ENCODE measurements at regions not wholly inside any gene's neighbourhood (a gene's known extent, or its start where the extent isn't known, plus 50 kb on each side); places are given as distances from the start of the nearest gene placed in this dataset.
A peak's percentile ranks its signal among the peaks of the same experiment; 100 is the strongest.

GRCh38 chr20:4568361-4568959, 117.8 kb upstream of the PRNP start:
- peaks cover 0 to 9% (median 5%) of the 10 kb centered on the region in 7 donors for H3K9me3 Mint-ChIP-seq
- ATAC-seq (ENCODE audit: low read depth in 2 of 2) (no peak), DNase-seq (no peak)
- no peaks in the 10 kb centered on the region for H3K4me1 Mint-ChIP-seq
- no peak overlapping the region for H3K4me3 Mint-ChIP-seq
- H3K36me3 Mint-ChIP-seq, result peaks cover 5 to 15% of the 10 kb centered on the region in 2 donors
- H3K27ac Mint-ChIP-seq, result no peak overlapping the region
- peaks cover 40 to 51% (median 43%) of the 10 kb centered on the region in 3 donors for H3K27me3 Mint-ChIP-seq

DNA sequence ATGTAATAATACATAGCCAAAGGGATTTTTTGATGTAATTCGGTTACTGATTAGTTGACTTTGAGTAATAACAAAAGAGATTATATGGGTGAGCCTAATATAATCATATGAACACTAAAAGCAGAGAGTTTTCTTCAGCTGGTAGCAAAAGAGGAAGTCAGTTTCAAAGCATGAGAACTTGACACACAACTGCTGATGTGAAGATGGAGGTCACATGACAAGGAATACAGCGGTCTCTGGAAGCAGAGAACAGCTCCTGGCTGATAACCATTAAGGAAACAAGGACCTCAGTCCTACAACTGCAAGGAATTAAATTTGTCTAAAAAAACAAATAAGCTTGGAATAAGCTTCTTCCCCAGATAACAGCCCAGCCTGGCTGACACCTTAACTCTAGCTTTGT, 119.1 kb upstream of the PRNP start:
- peaks cover 5 to 15% of the 10 kb centered on the region in 2 donors for H3K36me3 Mint-ChIP-seq
- no peaks in the 10 kb centered on the region for H3K4me1 Mint-ChIP-seq
- H3K4me3 Mint-ChIP-seq, result no peak overlapping the region
- H3K27me3 Mint-ChIP-seq, result peaks cover 35 to 50% (median 35%) of the 10 kb centered on the region in 3 donors
- peaks cover 0 to 10% (median 5%) of the 10 kb centered on the region in 7 donors for H3K9me3 Mint-ChIP-seq
- no peak overlapping the region for H3K27ac Mint-ChIP-seq
- DNase-seq (no peak), ATAC-seq (ENCODE audit: low read depth in 2 of 2) (no peak)

- no peak overlapping the region for H3K4me3 Mint-ChIP-seq
- H3K27ac Mint-ChIP-seq, result no peak overlapping the region
- peaks cover 0 to 10% (median 5%) of the 10 kb centered on the region in 7 donors for H3K9me3 Mint-ChIP-seq
- ATAC-seq (ENCODE audit: low read depth in 2 of 2), result no peak
- H3K4me1 Mint-ChIP-seq, result no peaks in the 10 kb centered on the region
- peaks cover 43 to 49% (median 45%) of the 10 kb centered on the region in 3 donors for H3K27me3 Mint-ChIP-seq
- H3K36me3 Mint-ChIP-seq, result peaks cover 0 to 15% of the 10 kb centered on the region in 2 donors
- DNase-seq, result no peak
These were observed 122.7 kb upstream of the PRNP start for GRCh38 chr20:4563534-4563933.

DNA sequence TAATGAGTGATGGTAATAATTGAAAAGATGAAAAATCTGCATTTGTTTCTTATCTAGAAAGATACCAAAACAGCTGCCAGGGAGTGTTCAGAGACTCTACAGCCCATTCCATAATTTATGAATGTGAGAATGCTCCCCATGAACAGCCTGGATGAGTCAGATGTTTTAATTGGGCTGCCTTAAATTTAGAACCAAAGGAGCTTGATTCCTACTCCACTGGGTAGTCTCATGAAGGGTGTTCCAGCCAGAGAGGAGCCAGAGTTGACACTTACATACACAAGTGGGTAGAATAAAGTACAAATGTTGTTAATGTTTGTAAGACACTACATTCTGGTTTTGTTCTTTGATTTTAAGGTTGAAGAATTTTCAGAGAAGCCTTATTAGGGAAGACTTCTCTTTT, 123.2 kb upstream of the PRNP start:
- Mint-ChIP-seq H3K27me3 (peaks cover 45 to 52% (median 48%) of the 10 kb centered on the region in 3 donors), H3K9me3 (peaks cover 0 to 10% (median 5%) of the 10 kb centered on the region in 7 donors), H3K4me1 (no peaks in the 10 kb centered on the region), H3K27ac (no peak overlapping the region), H3K36me3 (peaks cover 0 to 15% of the 10 kb centered on the region in 2 donors), H3K4me3 (no peak overlapping the region)
- DNase-seq (no peak), ATAC-seq (ENCODE audit: low read depth in 2 of 2) (no peak)

DNA sequence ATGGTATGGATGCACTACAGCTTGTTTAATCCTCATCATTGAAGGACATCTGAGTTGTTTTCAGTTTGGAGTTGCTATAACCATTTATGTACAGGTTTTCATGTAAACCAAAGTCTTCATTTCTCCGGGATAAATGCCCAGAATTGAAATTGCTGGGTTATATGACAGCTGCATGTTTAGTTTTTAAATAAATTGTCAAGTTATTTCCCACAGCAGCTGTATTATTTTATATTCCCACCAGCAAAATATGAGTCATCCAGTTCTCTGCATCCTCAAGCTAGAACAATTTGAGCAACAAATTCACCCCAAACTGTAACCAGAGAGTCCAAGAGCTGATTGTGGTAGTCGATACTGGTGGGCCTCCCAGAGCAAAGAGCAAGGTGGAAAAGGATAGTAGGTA, 125.6 kb upstream of the PRNP start:
- no peak overlapping the region for H3K4me3 Mint-ChIP-seq
- no peak overlapping the region for H3K27ac Mint-ChIP-seq
- peaks cover 45 to 59% (median 49%) of the 10 kb centered on the region in 3 donors for H3K27me3 Mint-ChIP-seq
- peaks cover 0 to 10% (median 5%) of the 10 kb centered on the region in 7 donors for H3K9me3 Mint-ChIP-seq
- no peak for DNase-seq
- no peak for ATAC-seq (ENCODE audit: low read depth in 2 of 2)
- no peaks in the 10 kb centered on the region for H3K4me1 Mint-ChIP-seq
- H3K36me3 Mint-ChIP-seq, result peaks cover 0 to 15% of the 10 kb centered on the region in 2 donors

DNA sequence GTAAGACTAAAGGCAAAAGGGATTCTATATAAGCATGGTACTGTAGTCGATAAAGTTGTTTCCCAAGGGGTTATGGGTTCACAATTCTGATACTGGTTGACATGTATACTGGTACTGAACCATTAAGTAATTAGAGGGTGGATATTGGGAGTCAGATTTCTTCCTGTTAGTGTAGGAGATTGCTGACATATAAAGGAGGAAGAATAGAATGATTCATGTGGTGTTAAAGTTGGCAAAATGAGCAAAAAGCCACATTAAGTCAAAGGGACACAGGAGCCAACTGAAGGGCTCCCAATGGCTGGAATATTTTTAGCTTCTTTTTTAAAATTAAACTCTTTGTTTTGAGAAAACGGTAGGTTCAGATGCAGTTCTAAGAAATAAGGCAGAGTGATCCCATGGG, 126.3 kb upstream of the PRNP start:
- Mint-ChIP-seq H3K27me3 (peaks cover 38 to 64% (median 52%) of the 10 kb centered on the region in 3 donors), H3K4me1 (no peaks in the 10 kb centered on the region), H3K9me3 (peaks cover 0 to 10% (median 5%) of the 10 kb centered on the region in 7 donors), H3K4me3 (no peak overlapping the region), H3K36me3 (peaks cover 0 to 14% of the 10 kb centered on the region in 2 donors), H3K27ac (no peak overlapping the region)
- DNase-seq (no peak), ATAC-seq (ENCODE audit: low read depth in 2 of 2) (no peak)

DNA sequence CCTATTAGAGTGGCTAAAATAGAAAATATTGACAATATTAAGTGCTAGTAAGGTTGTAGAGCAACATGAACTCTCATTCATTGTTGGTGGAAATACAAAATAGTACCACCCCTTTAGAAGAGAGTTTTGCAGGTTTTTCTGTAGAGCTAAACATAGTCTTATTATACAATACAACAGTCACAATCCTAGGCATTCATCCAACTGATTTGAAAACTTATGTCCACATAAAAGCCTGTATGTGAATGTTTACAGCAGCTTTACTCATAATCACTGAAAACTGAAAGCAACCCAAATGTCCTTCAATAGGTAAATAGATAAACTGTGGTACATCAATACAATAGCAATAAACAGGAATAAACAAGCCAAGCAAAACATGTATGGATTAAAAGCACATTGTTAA, 127.2 kb upstream of the PRNP start:
- ATAC-seq (ENCODE audit: low read depth in 2 of 2) (no peak), DNase-seq (no peak)
- no peaks in the 10 kb centered on the region for H3K4me1 Mint-ChIP-seq
- peaks cover 33 to 65% (median 49%) of the 10 kb centered on the region in 3 donors for H3K27me3 Mint-ChIP-seq
- H3K9me3 Mint-ChIP-seq, result peaks cover 0 to 5% (median 0%) of the 10 kb centered on the region in 7 donors
- H3K4me3 Mint-ChIP-seq, result no peak overlapping the region
- peaks cover 0 to 6% of the 10 kb centered on the region in 2 donors for H3K36me3 Mint-ChIP-seq
- H3K27ac Mint-ChIP-seq, result no peak overlapping the region

GRCh38 chr20:4556781-4557180, 129.5 kb upstream of the PRNP start:
- Mint-ChIP-seq H3K4me3 (no peak overlapping the region), H3K9me3 (peaks cover 0 to 5% (median 0%) of the 10 kb centered on the region in 7 donors), H3K4me1 (no peaks in the 10 kb centered on the region), H3K36me3 (no peaks in the 10 kb centered on the region), H3K27me3 (peaks cover 21 to 60% (median 52%) of the 10 kb centered on the region in 3 donors), H3K27ac (no peak overlapping the region)
- ATAC-seq (ENCODE audit: low read depth in 2 of 2) (no peak), DNase-seq (no peak)

GRCh38 chr20:4555188-4555890, 130.9 kb upstream of the PRNP start:
- no peak overlapping the region for H3K4me3 Mint-ChIP-seq
- no peaks in the 10 kb centered on the region for H3K36me3 Mint-ChIP-seq
- no peak overlapping the region for H3K27ac Mint-ChIP-seq
- peaks cover 0 to 5% (median 0%) of the 10 kb centered on the region in 7 donors for H3K9me3 Mint-ChIP-seq
- H3K4me1 Mint-ChIP-seq, result no peaks in the 10 kb centered on the region
- no peak for DNase-seq
- peaks cover 20 to 54% (median 49%) of the 10 kb centered on the region in 3 donors for H3K27me3 Mint-ChIP-seq
- ATAC-seq (ENCODE audit: low read depth in 2 of 2), result no peak

DNA sequence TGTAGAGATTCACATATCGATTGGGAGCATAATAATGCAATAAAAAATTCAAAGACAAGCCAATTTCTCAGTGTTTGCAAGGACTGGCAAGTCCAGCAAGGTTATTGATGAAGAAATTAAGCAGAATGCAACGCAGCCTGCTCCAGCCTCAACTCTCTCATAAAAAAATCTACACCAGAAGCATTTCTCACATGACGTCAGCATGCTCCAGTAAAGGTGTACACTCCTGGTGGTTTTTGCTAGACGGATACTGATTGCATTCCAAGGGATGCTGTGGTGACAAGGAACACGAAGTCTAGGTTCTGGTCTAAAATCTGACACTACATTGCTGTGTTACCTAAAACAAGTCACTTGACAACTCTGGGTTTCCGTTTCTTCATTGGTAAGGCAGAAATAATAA, 131.9 kb upstream of the PRNP start:
- Mint-ChIP-seq H3K9me3 (peaks cover 0 to 5% (median 2%) of the 10 kb centered on the region in 7 donors), H3K27me3 (peaks cover 30 to 53% (median 44%) of the 10 kb centered on the region in 3 donors), H3K36me3 (peaks cover 0 to 1% of the 10 kb centered on the region in 2 donors), H3K4me1 (no peaks in the 10 kb centered on the region), H3K27ac (no peak overlapping the region), H3K4me3 (no peak overlapping the region)
- DNase-seq (no peak), ATAC-seq (ENCODE audit: low read depth in 2 of 2) (no peak)

DNA sequence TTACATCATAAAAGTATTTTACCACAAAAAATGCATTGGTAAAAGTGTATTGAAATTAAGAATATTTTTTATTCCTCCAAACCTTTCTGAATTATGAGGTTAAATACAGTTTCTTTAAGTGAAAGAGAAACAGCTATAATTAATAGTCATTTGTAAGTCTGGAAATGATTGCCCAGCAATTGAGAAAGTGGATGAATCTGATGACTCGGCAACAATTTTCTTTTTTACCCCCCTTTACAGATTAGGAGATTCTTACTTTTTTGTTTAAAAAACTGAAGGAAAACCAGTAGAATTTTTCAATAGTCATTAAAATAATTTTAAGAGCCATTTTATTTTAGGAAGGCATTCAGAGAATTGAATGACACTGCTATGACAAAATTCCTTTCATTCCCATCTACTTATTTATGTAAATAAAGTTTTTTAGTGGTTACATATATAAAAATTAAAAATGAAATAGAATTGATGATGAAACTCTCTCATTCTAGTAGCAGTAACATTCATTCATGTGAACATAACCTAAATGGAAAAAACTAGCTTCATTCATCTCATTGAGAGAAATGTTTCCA, 134.1 kb upstream of the PRNP start:
- DNase-seq (no peak), ATAC-seq (ENCODE audit: low read depth in 2 of 2) (no peak)
- Mint-ChIP-seq H3K9me3 (peaks cover 0 to 13% (median 3%) of the 10 kb centered on the region in 7 donors), H3K36me3 (peaks cover 0 to 5% of the 10 kb centered on the region in 2 donors), H3K4me3 (no peak overlapping the region), H3K27ac (no peak overlapping the region), H3K4me1 (no peaks in the 10 kb centered on the region), H3K27me3 (peaks cover 35 to 50% (median 36%) of the 10 kb centered on the region in 3 donors)

- H3K27me3 Mint-ChIP-seq, result peaks cover 37 to 55% (median 47%) of the 10 kb centered on the region in 3 donors
- H3K9me3 Mint-ChIP-seq, result peaks cover 0 to 13% (median 3%) of the 10 kb centered on the region in 7 donors
- ATAC-seq (ENCODE audit: low read depth in 2 of 2), result no peak
- H3K4me1 Mint-ChIP-seq, result no peaks in the 10 kb centered on the region
- peaks cover 0 to 5% of the 10 kb centered on the region in 2 donors for H3K36me3 Mint-ChIP-seq
- H3K4me3 Mint-ChIP-seq, result no peak overlapping the region
- DNase-seq, result no peak
- H3K27ac Mint-ChIP-seq, result no peak overlapping the region
These were observed 135.5 kb upstream of the PRNP start for GRCh38 chr20:4550740-4551139.

DNA sequence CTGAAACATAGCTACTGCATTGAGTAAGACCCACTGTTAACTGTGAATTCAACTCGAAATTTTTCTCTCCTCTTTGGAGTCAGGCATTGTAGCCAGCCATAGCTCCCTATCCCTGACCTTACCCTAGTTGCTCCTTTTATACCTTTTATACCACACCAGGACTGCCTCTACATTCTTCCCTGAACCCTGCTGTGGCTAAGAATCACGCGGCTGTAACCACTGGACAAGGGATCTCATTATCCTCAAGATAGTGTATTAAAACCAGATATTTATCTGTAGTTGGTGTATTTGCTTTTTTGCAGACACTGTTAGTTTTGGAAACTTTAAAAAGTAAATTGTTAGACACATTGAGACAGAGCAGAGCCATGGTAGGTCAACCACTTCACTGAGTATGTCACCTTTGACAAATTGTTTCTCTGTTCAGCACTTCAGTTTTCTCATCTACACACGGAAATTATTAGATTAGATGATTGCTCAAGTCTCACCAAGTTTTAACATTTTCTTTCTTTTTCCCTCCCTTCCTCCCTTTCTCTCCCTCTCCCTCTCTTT, 136.5 kb upstream of the PRNP start:
- no peaks in the 10 kb centered on the region for H3K4me1 Mint-ChIP-seq
- H3K4me3 Mint-ChIP-seq, result peak overlapping the region in 1 of 8 donors; percentile 71
- H3K9me3 Mint-ChIP-seq, result peaks cover 0 to 13% (median 3%) of the 10 kb centered on the region in 7 donors
- ATAC-seq (ENCODE audit: low read depth in 2 of 2), result no peak
- peaks cover 0 to 5% of the 10 kb centered on the region in 2 donors for H3K36me3 Mint-ChIP-seq
- no peak for DNase-seq
- H3K27me3 Mint-ChIP-seq, result peaks cover 35 to 56% (median 56%) of the 10 kb centered on the region in 3 donors
- no peak overlapping the region for H3K27ac Mint-ChIP-seq
